ENCODE measurements at regions not wholly inside any gene's neighbourhood (a gene's known extent, or its start where the extent isn't known, plus 50 kb on each side); places are given as distances from the start of the nearest gene placed in this dataset.

DNA sequence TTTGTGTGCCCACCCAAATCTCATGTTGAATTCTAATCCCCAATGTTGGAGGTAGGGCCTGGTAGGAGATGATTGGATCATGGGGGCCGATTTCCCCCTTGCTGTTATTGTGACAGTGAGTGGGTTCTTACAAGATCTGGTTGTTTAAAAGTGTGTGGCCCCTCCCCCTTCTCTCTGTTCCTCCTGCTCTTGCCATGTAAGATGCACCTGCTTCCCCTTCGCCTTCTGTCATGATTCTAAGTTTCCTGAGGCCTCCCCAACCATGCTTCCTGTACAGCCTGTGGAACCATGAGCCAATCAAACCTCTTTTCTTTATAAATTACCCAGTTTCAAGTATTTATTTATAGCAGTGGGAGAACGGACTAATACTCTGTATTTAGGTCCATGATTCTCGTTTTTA, 588.1 kb downstream of the DCDC2C start:
- TF ChIP-seq NR2F6 (IDR thresholded peaks at IDR 0.05) (no peak), NR2F6 (CRISPR knock-in tag; IDR thresholded peaks at IDR 0.05) (no peak), GABPB1 (CRISPR knock-in tag; IDR thresholded peaks at IDR 0.05) (no peak), KLF16 (CRISPR knock-in tag; IDR thresholded peaks at IDR 0.05) (no peak), SMAD3 (CRISPR knock-in tag; IDR thresholded peaks at IDR 0.05) (no peak), KAT7 (CRISPR knock-in tag; IDR thresholded peaks at IDR 0.05; ENCODE audit: borderline replicate concordance) (no peak)
- TF ChIP-seq, protein P1, sequence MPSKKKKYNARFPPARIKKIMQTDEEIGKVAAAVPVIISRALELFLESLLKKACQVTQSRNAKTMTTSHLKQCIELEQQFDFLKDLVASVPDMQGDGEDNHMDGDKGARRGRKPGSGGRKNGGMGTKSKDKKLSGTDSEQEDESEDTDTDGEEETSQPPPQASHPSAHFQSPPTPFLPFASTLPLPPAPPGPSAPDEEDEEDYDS (CRISPR knock-in tag; IDR thresholded peaks at IDR 0.05): no peak
- TF ChIP-seq, protein P2, sequence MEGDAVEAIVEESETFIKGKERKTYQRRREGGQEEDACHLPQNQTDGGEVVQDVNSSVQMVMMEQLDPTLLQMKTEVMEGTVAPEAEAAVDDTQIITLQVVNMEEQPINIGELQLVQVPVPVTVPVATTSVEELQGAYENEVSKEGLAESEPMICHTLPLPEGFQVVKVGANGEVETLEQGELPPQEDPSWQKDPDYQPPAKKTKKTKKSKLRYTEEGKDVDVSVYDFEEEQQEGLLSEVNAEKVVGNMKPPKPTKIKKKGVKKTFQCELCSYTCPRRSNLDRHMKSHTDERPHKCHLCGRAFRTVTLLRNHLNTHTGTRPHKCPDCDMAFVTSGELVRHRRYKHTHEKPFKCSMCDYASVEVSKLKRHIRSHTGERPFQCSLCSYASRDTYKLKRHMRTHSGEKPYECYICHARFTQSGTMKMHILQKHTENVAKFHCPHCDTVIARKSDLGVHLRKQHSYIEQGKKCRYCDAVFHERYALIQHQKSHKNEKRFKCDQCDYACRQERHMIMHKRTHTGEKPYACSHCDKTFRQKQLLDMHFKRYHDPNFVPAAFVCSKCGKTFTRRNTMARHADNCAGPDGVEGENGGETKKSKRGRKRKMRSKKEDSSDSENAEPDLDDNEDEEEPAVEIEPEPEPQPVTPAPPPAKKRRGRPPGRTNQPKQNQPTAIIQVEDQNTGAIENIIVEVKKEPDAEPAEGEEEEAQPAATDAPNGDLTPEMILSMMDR (CRISPR knock-in tag; IDR thresholded peaks at IDR 0.05): no peak
- TF ChIP-seq, protein P3, sequence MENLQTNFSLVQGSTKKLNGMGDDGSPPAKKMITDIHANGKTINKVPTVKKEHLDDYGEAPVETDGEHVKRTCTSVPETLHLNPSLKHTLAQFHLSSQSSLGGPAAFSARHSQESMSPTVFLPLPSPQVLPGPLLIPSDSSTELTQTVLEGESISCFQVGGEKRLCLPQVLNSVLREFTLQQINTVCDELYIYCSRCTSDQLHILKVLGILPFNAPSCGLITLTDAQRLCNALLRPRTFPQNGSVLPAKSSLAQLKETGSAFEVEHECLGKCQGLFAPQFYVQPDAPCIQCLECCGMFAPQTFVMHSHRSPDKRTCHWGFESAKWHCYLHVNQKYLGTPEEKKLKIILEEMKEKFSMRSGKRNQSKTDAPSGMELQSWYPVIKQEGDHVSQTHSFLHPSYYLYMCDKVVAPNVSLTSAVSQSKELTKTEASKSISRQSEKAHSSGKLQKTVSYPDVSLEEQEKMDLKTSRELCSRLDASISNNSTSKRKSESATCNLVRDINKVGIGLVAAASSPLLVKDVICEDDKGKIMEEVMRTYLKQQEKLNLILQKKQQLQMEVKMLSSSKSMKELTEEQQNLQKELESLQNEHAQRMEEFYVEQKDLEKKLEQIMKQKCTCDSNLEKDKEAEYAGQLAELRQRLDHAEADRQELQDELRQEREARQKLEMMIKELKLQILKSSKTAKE (CRISPR knock-in tag; IDR thresholded peaks at IDR 0.05; ENCODE audit: borderline replicate concordance): no peak
